AG04449 (cell line): ENCODE measurements at regions not wholly inside any gene's neighbourhood (a gene's known extent, or its start where the extent isn't known, plus 50 kb on each side); places are given as distances from the start of the nearest gene placed in this dataset.

ENCODE experiments used
- CTCF ChIA-PET: fragments of 350-600 bp; formaldehyde crosslinking; extraction: SDS; loops from one replicate; lab custom pipeline; 2021; ENCODE audit warnings: antibody characterized with exemption; lab: Yijun Ruan, JAX
- POLR2A ChIA-PET: fragments of 400-600, 350-600 bp; formaldehyde crosslinking; extraction: SDS; loops from one replicate; lab custom pipeline; 2020; ENCODE audit warnings: antibody characterized with exemption, inconsistent platforms; lab: Yijun Ruan, JAX
- DNase-seq: peaks from one replicate; pipeline ENCODE4 v3.0.0-alpha.2; 2010; ENCODE audit warnings: low read depth, low spot score
- H3K4me3 ChIP-seq: 2 replicates; pipeline ENCODE4 v1.5.1; 2011; ENCODE audit warnings: low read depth, mild to moderate bottlenecking, control low read depth, low read length
- CTCF ChIP-seq: IDR thresholded peaks from one replicate; pipeline ENCODE4 v1.5.1; 2011; ENCODE audit warnings: mild to moderate bottlenecking, moderate library complexity, low read length, control low read depth, inconsistent platforms; ENCODE audit not compliant: insufficient read depth; ENCODE audit errors: missing control alignments

GRCh38 chr3:152745646-152746045 lies 89.3 kb upstream of the P2RY1 start:
- CTCF ChIA-PET: no interaction called here
- POLR2A ChIA-PET: no interaction called here
- no peak overlapping the region for H3K4me3 ChIP-seq
- no peak for TF ChIP-seq CTCF
- DNase-seq: no peak

GRCh38 chr3:152754303-152754702 lies 80.6 kb upstream of the P2RY1 start:
- DNase-seq: no peak
- POLR2A ChIA-PET: no interaction called here
- CTCF ChIA-PET: no interaction called here
- TF ChIP-seq CTCF: no peak
- H3K4me3 ChIP-seq: no peak overlapping the region

- POLR2A ChIA-PET: no interaction called here
- TF ChIP-seq CTCF: no peak
- CTCF ChIA-PET: no interaction called here
These were observed 78.1 kb upstream of the P2RY1 start for GRCh38 chr3:152756807-152757206.

GRCh38 chr3:152760024-152760563 lies 74.8 kb upstream of the P2RY1 start:
- ChIA-PET POLR2A (no interaction called here), CTCF (no interaction called here)
- DNase-seq: no peak
- H3K4me3 ChIP-seq: no peak overlapping the region
- TF ChIP-seq CTCF: no peak

More at GRCh38 chr3:152756807-152757206, 78.1 kb upstream of the P2RY1 start:
- DNase-seq: no peak
- no peak overlapping the region for H3K4me3 ChIP-seq

GRCh38 chr3:152760591-152760990 lies 74.3 kb upstream of the P2RY1 start:
- no peak for DNase-seq
- H3K4me3 ChIP-seq: no peak overlapping the region
- POLR2A ChIA-PET: no interaction called here
- CTCF ChIA-PET: no interaction called here
- TF ChIP-seq CTCF: no peak

- no peak for DNase-seq
- H3K4me3 ChIP-seq: no peak overlapping the region
- TF ChIP-seq CTCF: no peak
- POLR2A ChIA-PET: no interaction called here
- CTCF ChIA-PET: no interaction called here
These were observed 66.5 kb upstream of the P2RY1 start for GRCh38 chr3:152768478-152768877.
